Left lung (tissue), 4 donors: ENCODE measurements at regions not wholly inside any gene's neighbourhood (a gene's known extent, or its start where the extent isn't known, plus 50 kb on each side); places are given as distances from the start of the nearest gene placed in this dataset.

ENCODE experiments used
- ATAC-seq: fragments of 200-7000 bp; cut with Tn5 transposase; one replicate; pipeline ENCODE4 v1.9.1; 2020; ENCODE audit warnings: moderate library complexity
- DNase-seq, 4 donors: peaks; one replicate each; pipeline ENCODE4 v3.0.0-alpha.2; 2013 to 2020
- H3K27ac ChIP-seq, 2 donors: fragments of 200-600 bp; sonication (generic) in 1 of 2; one replicate each; pipeline versions ENCODE4 v1.5.0 to v1.8.0; 2020 to 2021
- H3K27me3 ChIP-seq, 2 donors: fragments of 200-600 bp; sonication (generic) in 1 of 2; one replicate each; pipeline versions ENCODE4 v1.5.0 to v1.8.0; 2020 to 2021
- H3K36me3 ChIP-seq, 2 donors: fragments of 200-600 bp; sonication (generic) in 1 of 2; one replicate each; pipeline versions ENCODE4 v1.5.0 to v1.8.0; 2020 to 2021
- H3K4me1 ChIP-seq, 2 donors: fragments of 200-600 bp; one replicate each; pipeline ENCODE4 v1.8.0; 2021
- H3K4me3 ChIP-seq, 2 donors: fragments of 200-600 bp; sonication (generic) in 1 of 2; one replicate each; pipeline versions ENCODE4 v1.5.0 to v1.8.0; 2020 to 2021; ENCODE audit warnings: mild to moderate bottlenecking in 1 of 2
- H3K9me3 ChIP-seq, 2 donors: fragments of 200-600 bp; sonication (generic) in 1 of 2; one replicate each; pipeline versions ENCODE4 v1.5.0 to v1.8.0; 2020 to 2021
- CTCF ChIP-seq, 2 donors: fragments of 200-600 bp; sonication (generic) in 1 of 2; IDR thresholded peaks; one replicate each; pipeline versions ENCODE4 v1.5.0 to v1.8.0; 2021; ENCODE audit warnings: antibody characterized with exemption in 2 of 2
- intact Hi-C, 2 donors: fragments of 100-400 bp; cut with DNase I; formaldehyde crosslinking; loops; one replicate each; pipeline versions ENCODE4 v1.11.2 to v1.14.2; 2022
- donor health status: DM: no; HTN: yes; CAD: no.
- donor health status: DM: no; HTN: no; CAD: no.

GRCh38 chr4:11118513-11118912, 310.2 kb downstream of the HS3ST1 start:
- no peak for TF ChIP-seq CTCF (IDR thresholded peaks at IDR 0.05)
- Histone ChIP-seq H3K36me3 (no peaks in the 10 kb centered on the region), H3K27ac (no peak overlapping the region), H3K27me3 (no peaks in the 10 kb centered on the region), H3K4me1 (no peaks in the 10 kb centered on the region), H3K4me3 (no peak overlapping the region), H3K9me3 (peaks cover 0 to 3% of the 10 kb centered on the region in 2 donors)
- intact Hi-C loops: no loop called here
- no peak for ATAC-seq
- no peak for DNase-seq

DNA sequence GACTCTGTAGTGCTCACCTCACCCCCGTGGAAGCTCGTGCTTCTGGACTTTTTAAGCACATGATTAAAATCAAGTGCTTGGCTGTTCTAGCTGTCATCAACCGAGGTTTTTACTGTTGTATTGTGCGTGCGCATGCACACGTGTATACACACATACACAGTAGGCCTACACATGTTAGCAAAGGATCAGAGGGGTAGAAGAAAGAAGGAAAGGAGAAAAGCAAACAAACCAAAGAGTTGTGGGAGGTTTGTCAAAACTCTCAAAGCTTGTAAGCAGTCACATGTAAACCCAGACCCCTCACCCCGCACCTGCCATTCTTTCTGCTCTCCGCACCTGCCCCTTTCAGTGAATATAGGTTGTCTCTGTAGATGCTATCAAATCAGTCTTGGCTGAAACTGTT, 311.8 kb downstream of the HS3ST1 start:
- Histone ChIP-seq H3K4me1 (no peaks in the 10 kb centered on the region), H3K27ac (no peak overlapping the region), H3K4me3 (no peak overlapping the region), H3K27me3 (no peaks in the 10 kb centered on the region), H3K36me3 (no peaks in the 10 kb centered on the region), H3K9me3 (no peaks in the 10 kb centered on the region)
- intact Hi-C loops: no loop called here
- TF ChIP-seq CTCF (IDR thresholded peaks at IDR 0.05): no peak
- no peak for ATAC-seq
- no peak for DNase-seq

DNA sequence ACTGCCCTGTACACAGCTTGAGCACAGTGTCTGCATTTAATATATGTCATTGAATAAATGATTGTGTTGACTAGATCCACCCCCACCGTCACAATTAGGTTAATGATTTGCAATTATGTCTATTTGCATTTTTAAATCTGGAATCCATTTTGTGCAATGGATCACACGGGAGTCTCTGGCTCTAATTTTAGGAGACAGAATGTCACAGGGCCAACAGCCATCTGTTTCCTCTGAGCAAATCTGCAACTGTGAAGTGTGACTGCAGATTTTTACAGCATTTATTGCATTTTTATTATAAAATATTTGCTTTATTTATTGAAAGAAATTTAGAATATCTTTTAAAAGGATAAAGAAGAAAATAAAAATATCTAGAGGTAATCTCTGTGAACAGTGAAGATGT, 316.8 kb downstream of the HS3ST1 start:
- no peak overlapping the region for H3K4me3 ChIP-seq
- TF ChIP-seq CTCF (IDR thresholded peaks at IDR 0.05): no peak
- no peaks in the 10 kb centered on the region for H3K36me3 ChIP-seq
- no peaks in the 10 kb centered on the region for H3K27me3 ChIP-seq
- intact Hi-C loops: no loop called here
- no peaks in the 10 kb centered on the region for H3K9me3 ChIP-seq
- H3K27ac ChIP-seq: no peak overlapping the region
- ATAC-seq (no peak), DNase-seq (no peak)
- no peaks in the 10 kb centered on the region for H3K4me1 ChIP-seq

DNA sequence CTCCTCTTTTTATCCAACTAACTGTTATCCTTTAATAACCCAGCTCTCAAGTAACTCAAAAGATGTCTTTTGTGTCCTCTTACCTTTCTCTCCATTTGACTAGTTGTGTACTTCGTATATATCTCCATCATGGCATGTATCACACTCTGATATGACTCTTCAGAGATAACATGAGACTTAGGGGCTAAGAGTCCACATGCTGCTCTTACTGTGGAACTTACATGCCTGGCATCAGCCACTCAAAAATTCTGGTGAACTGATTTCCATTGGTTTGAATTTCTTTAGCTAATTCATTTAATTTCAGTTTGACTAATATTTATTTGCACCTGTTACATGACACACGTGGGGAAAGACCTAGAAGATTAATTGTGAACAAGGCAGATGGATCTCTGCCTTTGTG, 317.3 kb downstream of the HS3ST1 start:
- no peak for DNase-seq
- ATAC-seq: no peak
- Histone ChIP-seq H3K27me3 (no peaks in the 10 kb centered on the region), H3K9me3 (no peaks in the 10 kb centered on the region), H3K4me3 (no peak overlapping the region), H3K4me1 (no peaks in the 10 kb centered on the region), H3K36me3 (no peaks in the 10 kb centered on the region), H3K27ac (no peak overlapping the region)
- TF ChIP-seq CTCF (IDR thresholded peaks at IDR 0.05): no peak
- intact Hi-C loops: no loop called here

- H3K9me3 ChIP-seq: no peaks in the 10 kb centered on the region
- H3K4me3 ChIP-seq: no peak overlapping the region
- H3K27ac ChIP-seq: no peak overlapping the region
- H3K4me1 ChIP-seq: no peaks in the 10 kb centered on the region
- no peaks in the 10 kb centered on the region for H3K27me3 ChIP-seq
- no peaks in the 10 kb centered on the region for H3K36me3 ChIP-seq
- ATAC-seq (no peak), DNase-seq (peak in 2 of 4 donors; percentile 18 to 33)
- no peak for TF ChIP-seq CTCF (IDR thresholded peaks at IDR 0.05)
- intact Hi-C loops: no loop called here
These were observed 321.9 kb downstream of the HS3ST1 start for GRCh38 chr4:11106759-11107158.
